ENCODE measurements at regions not wholly inside any gene's neighbourhood (a gene's known extent, or its start where the extent isn't known, plus 50 kb on each side); places are given as distances from the start of the nearest gene placed in this dataset.

DNA sequence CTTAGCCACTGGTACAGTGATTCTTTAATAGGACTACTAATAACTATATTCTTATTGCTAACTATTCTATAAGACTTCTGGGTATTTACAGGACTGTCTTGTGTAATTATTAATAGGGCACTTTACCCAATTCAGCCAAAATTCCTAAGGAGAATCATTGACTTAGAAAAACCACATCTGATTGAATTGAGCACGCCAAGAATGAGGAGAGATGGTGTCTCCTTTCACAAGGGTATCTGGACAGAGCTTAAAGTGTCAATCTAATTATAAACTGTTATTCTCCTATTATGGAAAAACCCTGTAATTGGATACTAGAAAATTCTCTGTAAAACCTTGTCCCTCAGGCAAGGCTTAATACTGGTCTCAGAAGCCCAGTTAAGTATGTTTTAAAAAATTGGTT lies 111.1 kb upstream of the TLL1 start:
- DNase-seq = no peak
- CTCF ChIA-PET = no interaction called here

GRCh38 chr4:165763640-165764039 lies 109.4 kb upstream of the TLL1 start:
- H3K4me3 ChIP-seq (ENCODE audit: low read length) = no peak overlapping the region
- CTCF ChIA-PET = no interaction called here
- no peaks in the 10 kb centered on the region for H3K27me3 ChIP-seq (ENCODE audit: control insufficient read depth in 1 of 2, insufficient read depth in 2 of 2, low read length in 2 of 2)
- POLR2A ChIA-PET = no interaction called here
- Mint-ChIP-seq H3K27ac (no peak overlapping the region), H3K27me3 (no peaks in the 10 kb centered on the region), H3K36me3 (ENCODE audit: low read depth) (no peaks in the 10 kb centered on the region), H3K9me3 (no peaks in the 10 kb centered on the region), H3K4me1 (ENCODE audit: low read depth) (no peaks in the 10 kb centered on the region), H3K4me3 (no peak overlapping the region)
- ATAC-seq (ENCODE audit: poor library complexity) (no peak), DNase-seq (no peak)
- intact Hi-C loops (cut with DNase I, micrococcal nuclease) = no loop called here
- H3K4me1 ChIP-seq (ENCODE audit: insufficient read depth, low read length) = no peaks in the 10 kb centered on the region
- TF ChIP-seq, protein P1, sequence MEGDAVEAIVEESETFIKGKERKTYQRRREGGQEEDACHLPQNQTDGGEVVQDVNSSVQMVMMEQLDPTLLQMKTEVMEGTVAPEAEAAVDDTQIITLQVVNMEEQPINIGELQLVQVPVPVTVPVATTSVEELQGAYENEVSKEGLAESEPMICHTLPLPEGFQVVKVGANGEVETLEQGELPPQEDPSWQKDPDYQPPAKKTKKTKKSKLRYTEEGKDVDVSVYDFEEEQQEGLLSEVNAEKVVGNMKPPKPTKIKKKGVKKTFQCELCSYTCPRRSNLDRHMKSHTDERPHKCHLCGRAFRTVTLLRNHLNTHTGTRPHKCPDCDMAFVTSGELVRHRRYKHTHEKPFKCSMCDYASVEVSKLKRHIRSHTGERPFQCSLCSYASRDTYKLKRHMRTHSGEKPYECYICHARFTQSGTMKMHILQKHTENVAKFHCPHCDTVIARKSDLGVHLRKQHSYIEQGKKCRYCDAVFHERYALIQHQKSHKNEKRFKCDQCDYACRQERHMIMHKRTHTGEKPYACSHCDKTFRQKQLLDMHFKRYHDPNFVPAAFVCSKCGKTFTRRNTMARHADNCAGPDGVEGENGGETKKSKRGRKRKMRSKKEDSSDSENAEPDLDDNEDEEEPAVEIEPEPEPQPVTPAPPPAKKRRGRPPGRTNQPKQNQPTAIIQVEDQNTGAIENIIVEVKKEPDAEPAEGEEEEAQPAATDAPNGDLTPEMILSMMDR (IDR thresholded peaks at IDR 0.05) = no peak
- no peaks in the 10 kb centered on the region for H3K36me3 ChIP-seq (ENCODE audit: insufficient read depth, low read length)
- H3K9me3 ChIP-seq (ENCODE audit: control insufficient read depth in 1 of 2, insufficient read depth in 1 of 2, low read length in 2 of 2) = peaks cover 0 to 3% of the 10 kb centered on the region in 2 experiments
- H3K27ac ChIP-seq (ENCODE audit: low read depth in 1 of 2, low read length in 2 of 2) = no peak overlapping the region

More for the DNA sequence above, 111.1 kb upstream of the TLL1 start:
- Mint-ChIP-seq H3K9me3 (no peaks in the 10 kb centered on the region), H3K27me3 (no peaks in the 10 kb centered on the region), H3K27ac (no peak overlapping the region), H3K4me1 (ENCODE audit: low read depth) (no peaks in the 10 kb centered on the region), H3K4me3 (no peak overlapping the region), H3K36me3 (ENCODE audit: low read depth) (no peaks in the 10 kb centered on the region)
- Histone ChIP-seq H3K27ac (ENCODE audit: low read depth in 1 of 2, low read length in 2 of 2) (no peak overlapping the region), H3K9me3 (ENCODE audit: control insufficient read depth in 1 of 2, insufficient read depth in 1 of 2, low read length in 2 of 2) (peaks cover 0 to 3% of the 10 kb centered on the region in 2 experiments), H3K36me3 (ENCODE audit: insufficient read depth, low read length) (no peaks in the 10 kb centered on the region), H3K4me3 (ENCODE audit: low read length) (no peak overlapping the region), H3K27me3 (ENCODE audit: control insufficient read depth in 1 of 2, insufficient read depth in 2 of 2, low read length in 2 of 2) (no peaks in the 10 kb centered on the region), H3K4me1 (ENCODE audit: insufficient read depth, low read length) (no peaks in the 10 kb centered on the region)
- intact Hi-C loops (cut with DNase I, micrococcal nuclease) = no loop called here
- ATAC-seq (ENCODE audit: poor library complexity) = no peak
- POLR2A ChIA-PET = no interaction called here
- TF ChIP-seq, protein P1 (IDR thresholded peaks at IDR 0.05) = no peak

GRCh38 chr4:165765053-165765452 lies 108.0 kb upstream of the TLL1 start:
- Mint-ChIP-seq H3K27ac (no peak overlapping the region), H3K36me3 (ENCODE audit: low read depth) (no peaks in the 10 kb centered on the region), H3K4me1 (ENCODE audit: low read depth) (no peaks in the 10 kb centered on the region), H3K9me3 (no peaks in the 10 kb centered on the region), H3K4me3 (no peak overlapping the region), H3K27me3 (no peaks in the 10 kb centered on the region)
- H3K4me1 ChIP-seq (ENCODE audit: insufficient read depth, low read length) = no peaks in the 10 kb centered on the region
- ATAC-seq (ENCODE audit: poor library complexity) (no peak), DNase-seq (no peak)
- peaks cover 0 to 3% of the 10 kb centered on the region in 2 experiments for H3K9me3 ChIP-seq (ENCODE audit: control insufficient read depth in 1 of 2, insufficient read depth in 1 of 2, low read length in 2 of 2)
- CTCF ChIA-PET = no interaction called here
- TF ChIP-seq, protein P1 (IDR thresholded peaks at IDR 0.05) = no peak
- intact Hi-C loops (cut with DNase I, micrococcal nuclease) = no loop called here
- H3K27ac ChIP-seq (ENCODE audit: low read depth in 1 of 2, low read length in 2 of 2) = no peak overlapping the region
- H3K27me3 ChIP-seq (ENCODE audit: control insufficient read depth in 1 of 2, insufficient read depth in 2 of 2, low read length in 2 of 2) = no peaks in the 10 kb centered on the region
- no peak overlapping the region for H3K4me3 ChIP-seq (ENCODE audit: low read length)
- POLR2A ChIA-PET = no interaction called here
- no peaks in the 10 kb centered on the region for H3K36me3 ChIP-seq (ENCODE audit: insufficient read depth, low read length)
